HG03571 (cell line): ENCODE measurements at regions not wholly inside any gene's neighbourhood (a gene's known extent, or its start where the extent isn't known, plus 50 kb on each side); places are given as distances from the start of the nearest gene placed in this dataset.
"Not testable (repeated sequence)": the region's sequence is repeated elsewhere in the genome, so short reads cannot be mapped to it uniquely, and the experiment has no call there.

Source experiments
- ATAC-seq: cut with Tn5 transposase; IDR thresholded peaks from one replicate; pipeline ENCODE4 v1.9.1; 2021; ENCODE audit not compliant: unreplicated experiment

- ATAC-seq, result no peak
Measured at GRCh38 chrX:122856205-122856604, 327.9 kb upstream of the GRIA3 start.

- ATAC-seq, result no peak
Measured at GRCh38 chrX:122857734-122858133, 326.3 kb upstream of the GRIA3 start.

- ATAC-seq, result no peak
Measured at GRCh38 chrX:122863067-122863466, 321.0 kb upstream of the GRIA3 start.

- ATAC-seq, result no peak
Measured at GRCh38 chrX:122866532-122866931, 317.5 kb upstream of the GRIA3 start.

- ATAC-seq, result no peak
Measured at GRCh38 chrX:122868631-122869030, 315.4 kb upstream of the GRIA3 start.

GRCh38 chrX:122869171-122869570 is 314.9 kb upstream of the GRIA3 start:
- ATAC-seq, result no peak

- no peak for ATAC-seq
Measured at GRCh38 chrX:122878269-122878668, 305.8 kb upstream of the GRIA3 start.

- ATAC-seq, result no peak
Measured at GRCh38 chrX:122880952-122881351, 303.1 kb upstream of the GRIA3 start.

- no peak for ATAC-seq
Measured at GRCh38 chrX:122890729-122891128, 293.3 kb upstream of the GRIA3 start.

GRCh38 chrX:122906726-122907125 is 277.4 kb upstream of the GRIA3 start:
- no peak for ATAC-seq

- ATAC-seq, result no peak
Measured at GRCh38 chrX:122907375-122907774, 276.7 kb upstream of the GRIA3 start.

- no peak for ATAC-seq
Measured at GRCh38 chrX:122910697-122911096, 273.4 kb upstream of the GRIA3 start.

- no peak for ATAC-seq
Measured at GRCh38 chrX:122913134-122913533, 270.9 kb upstream of the GRIA3 start.

GRCh38 chrX:122913764-122914163 is 270.3 kb upstream of the GRIA3 start:
- no peak for ATAC-seq

- ATAC-seq, result no peak
Measured at GRCh38 chrX:122914256-122914655, 269.8 kb upstream of the GRIA3 start.

GRCh38 chrX:122934131-122934530 is 249.9 kb upstream of the GRIA3 start:
- ATAC-seq, result no peak

GRCh38 chrX:122940199-122940598 is 243.9 kb upstream of the GRIA3 start:
- no peak for ATAC-seq

GRCh38 chrX:122941806-122942205 is 242.3 kb upstream of the GRIA3 start:
- no peak for ATAC-seq

GRCh38 chrX:122943918-122944317 is 240.2 kb upstream of the GRIA3 start:
- ATAC-seq, result no peak

GRCh38 chrX:122945328-122945727 is 238.8 kb upstream of the GRIA3 start:
- ATAC-seq, result no peak

- ATAC-seq, result no peak
Measured at GRCh38 chrX:122972604-122973003, 211.5 kb upstream of the GRIA3 start.

GRCh38 chrX:122982521-122982920 is 201.6 kb upstream of the GRIA3 start:
- no peak for ATAC-seq

- not testable (repeated sequence) for ATAC-seq
Measured at GRCh38 chrX:123002844-123003243, 181.2 kb upstream of the GRIA3 start.

- ATAC-seq, result no peak
Measured at GRCh38 chrX:123013141-123013540, 170.9 kb upstream of the GRIA3 start.
